Esophagus squamous epithelium (tissue), 5 donors: ENCODE measurements at regions not wholly inside any gene's neighbourhood (a gene's known extent, or its start where the extent isn't known, plus 50 kb on each side); places are given as distances from the start of the nearest gene placed in this dataset.

Source experiments
- DNase-seq: peaks from one replicate; lab custom pipeline; 2025; lab: John Stamatoyannopoulos, UW
- H3K27ac ChIP-seq, 4 donors: fragments of 200-600 bp; sonication (generic); one replicate each; pipeline ENCODE4 v1.5.1; 2016 to 2019; ENCODE audit warnings: mild to moderate bottlenecking in 1 of 4
- H3K27me3 ChIP-seq, 4 donors: fragments of 200-600 bp; sonication (generic); 1 replicate in 3 of 4; 2 replicates in 1 of 4; pipeline versions ENCODE4 v1.5.1 to v1.6.0; 2017 to 2021; ENCODE audit warnings: antibody characterized with exemption in 1 of 4
- H3K36me3 ChIP-seq, 3 donors: fragments of 200-600 bp; sonication (generic); one replicate each; pipeline ENCODE4 v1.5.1; 2016 to 2019
- H3K4me1 ChIP-seq, 3 donors: fragments of 200-600 bp; sonication (generic); one replicate each; pipeline ENCODE4 v1.5.1; 2017 to 2019
- H3K4me3 ChIP-seq, 4 donors: fragments of 200-600 bp; sonication (generic); 1 replicate in 3 of 4; 2 replicates in 1 of 4; pipeline ENCODE4 v1.5.1; 2016 to 2019; ENCODE audit warnings: mild to moderate bottlenecking in 2 of 4, moderate library complexity in 1 of 4
- H3K9me3 ChIP-seq, 3 donors: fragments of 200-600 bp; sonication (generic); one replicate each; pipeline ENCODE4 v1.5.1; 2016 to 2019
- POLR2A ChIP-seq, 4 donors: fragments of 450-650 bp; IDR thresholded peaks; one replicate each; pipeline ENCODE4 v1.6.1; 2017; ENCODE audit warnings: antibody characterized with exemption in 4 of 4, mild to moderate bottlenecking in 4 of 4, moderate library complexity in 3 of 4
- WGBS, 2 donors: methylation state at CpG; one replicate each; pipeline ENCODE4 v1.1.5; 2018; 5-methylcytosine and 5-hydroxymethylcytosine counted together
- intact Hi-C: fragments of 100-400 bp; cut with DNase I; formaldehyde crosslinking; loops from one replicate; pipeline ENCODE4 v1.15.0; 2022
- TF ChIP-seq, protein P1 (sequence below), 6 experiments: fragments of 450-650 bp in 4 of 6; fragments of 200-600 bp in 2 of 6; sonication (generic) in 2 of 6; IDR thresholded peaks; one replicate each; pipeline ENCODE4 v1.5.1; 2016 to 2019; ENCODE audit warnings: antibody characterized with exemption in 6 of 6, mild to moderate bottlenecking in 4 of 6, moderate library complexity in 4 of 6
- donor health status: DM: yes; HTN: yes; CAD: no.

DNA sequence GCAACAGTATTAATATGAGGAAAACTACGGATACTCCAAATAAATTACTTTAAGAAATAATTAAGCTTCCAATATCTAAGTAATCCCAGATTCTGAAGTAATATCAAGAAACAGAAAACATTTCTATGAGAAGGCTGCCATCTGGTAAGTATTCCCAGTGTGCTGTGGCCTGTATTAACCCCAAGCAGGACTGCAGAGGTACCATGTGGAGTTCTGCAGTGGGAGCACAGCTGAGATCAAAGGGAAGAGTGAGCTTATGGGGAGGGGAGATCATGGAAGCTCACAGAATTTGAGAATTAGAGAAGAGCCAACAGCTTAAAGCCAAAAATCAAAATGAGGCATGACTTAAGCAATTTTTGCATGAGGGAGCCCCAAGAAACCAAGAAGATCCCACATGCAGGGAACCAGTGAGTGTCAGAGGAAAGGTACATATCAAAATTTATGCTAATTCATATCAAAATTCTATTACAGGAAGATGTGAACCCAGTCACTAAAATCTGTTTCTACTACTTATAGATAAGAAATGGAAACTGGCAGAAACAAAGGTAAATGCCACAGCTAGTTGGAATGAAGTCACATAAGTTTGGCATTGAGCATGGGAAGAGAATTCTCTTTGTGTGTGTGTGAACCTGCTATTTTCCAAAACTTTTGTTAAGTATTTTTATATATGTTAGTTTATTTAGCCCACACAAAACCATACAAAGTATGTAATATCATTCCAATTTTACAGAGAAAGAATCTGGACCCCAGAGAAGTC is 62.6 kb upstream of the KITLG start:
- DNase-seq: no peak
- 81 to 90% methylated on average over 1 of the region's 1 CpG for WGBS, 2 donors
- no peak for TF ChIP-seq POLR2A (IDR thresholded peaks at IDR 0.05)
- TF ChIP-seq, protein P1, sequence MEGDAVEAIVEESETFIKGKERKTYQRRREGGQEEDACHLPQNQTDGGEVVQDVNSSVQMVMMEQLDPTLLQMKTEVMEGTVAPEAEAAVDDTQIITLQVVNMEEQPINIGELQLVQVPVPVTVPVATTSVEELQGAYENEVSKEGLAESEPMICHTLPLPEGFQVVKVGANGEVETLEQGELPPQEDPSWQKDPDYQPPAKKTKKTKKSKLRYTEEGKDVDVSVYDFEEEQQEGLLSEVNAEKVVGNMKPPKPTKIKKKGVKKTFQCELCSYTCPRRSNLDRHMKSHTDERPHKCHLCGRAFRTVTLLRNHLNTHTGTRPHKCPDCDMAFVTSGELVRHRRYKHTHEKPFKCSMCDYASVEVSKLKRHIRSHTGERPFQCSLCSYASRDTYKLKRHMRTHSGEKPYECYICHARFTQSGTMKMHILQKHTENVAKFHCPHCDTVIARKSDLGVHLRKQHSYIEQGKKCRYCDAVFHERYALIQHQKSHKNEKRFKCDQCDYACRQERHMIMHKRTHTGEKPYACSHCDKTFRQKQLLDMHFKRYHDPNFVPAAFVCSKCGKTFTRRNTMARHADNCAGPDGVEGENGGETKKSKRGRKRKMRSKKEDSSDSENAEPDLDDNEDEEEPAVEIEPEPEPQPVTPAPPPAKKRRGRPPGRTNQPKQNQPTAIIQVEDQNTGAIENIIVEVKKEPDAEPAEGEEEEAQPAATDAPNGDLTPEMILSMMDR (IDR thresholded peaks at IDR 0.05): no peak
- Histone ChIP-seq H3K4me3 (no peak overlapping the region), H3K36me3 (no peaks in the 10 kb centered on the region), H3K9me3 (no peaks in the 10 kb centered on the region), H3K27ac (no peak overlapping the region), H3K27me3 (no peaks in the 10 kb centered on the region), H3K4me1 (peaks cover 0 to 34% (median 5%) of the 10 kb centered on the region in 3 donors)
- intact Hi-C loops: no loop called here

DNA sequence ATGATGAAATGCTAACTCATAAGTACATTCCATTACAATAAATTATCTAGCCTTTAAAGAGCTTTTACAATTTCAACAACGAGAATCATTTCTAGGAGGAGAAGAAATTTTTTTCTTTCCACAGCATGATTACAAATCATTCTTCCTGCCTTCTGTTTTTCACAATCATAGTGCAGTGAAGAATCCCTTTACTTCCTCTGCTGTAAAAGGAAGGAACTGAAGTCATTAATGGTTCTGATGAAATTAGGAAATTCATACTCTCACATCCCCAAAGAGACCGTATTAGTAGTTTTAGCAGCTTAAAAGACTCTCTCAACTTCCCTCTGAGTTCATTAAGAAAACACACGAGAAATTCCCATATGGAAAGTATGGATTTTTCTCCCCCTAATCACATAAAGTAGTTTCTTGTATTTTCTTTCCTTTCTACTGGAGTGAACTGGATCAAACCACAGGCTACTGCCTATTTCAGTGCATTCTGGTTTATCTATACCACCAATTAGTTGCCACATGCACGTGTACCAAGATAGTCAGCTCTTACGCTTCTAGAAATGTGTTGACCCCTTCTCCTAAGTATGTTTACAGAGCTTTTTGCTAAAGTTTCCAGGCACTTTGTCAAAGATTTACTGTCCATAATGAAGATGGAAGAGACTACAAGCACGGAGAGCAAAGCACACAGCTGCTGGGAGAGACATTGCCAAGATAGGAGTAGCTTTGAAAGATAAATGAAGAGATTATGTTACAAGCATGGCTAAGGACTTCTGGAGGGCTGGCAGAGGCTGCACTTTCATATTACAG is 58.9 kb upstream of the KITLG start:
- Histone ChIP-seq H3K4me3 (peak overlapping the region in 1 of 4 donors; percentile 10), H3K27ac (peak overlapping the region in 3 of 4 donors; percentile 40 to 73 (median 45)), H3K4me1 (peaks cover 0 to 19% (median 5%) of the 10 kb centered on the region in 3 donors), H3K36me3 (no peaks in the 10 kb centered on the region), H3K27me3 (no peaks in the 10 kb centered on the region), H3K9me3 (no peaks in the 10 kb centered on the region)
- intact Hi-C loops: no loop called here
- WGBS, 2 donors: 34 to 50% methylated on average over 6 of the region's 6 CpGs
- TF ChIP-seq POLR2A (IDR thresholded peaks at IDR 0.05): no peak
- TF ChIP-seq, protein P1 (IDR thresholded peaks at IDR 0.05): no peak
- no peak for DNase-seq

DNA sequence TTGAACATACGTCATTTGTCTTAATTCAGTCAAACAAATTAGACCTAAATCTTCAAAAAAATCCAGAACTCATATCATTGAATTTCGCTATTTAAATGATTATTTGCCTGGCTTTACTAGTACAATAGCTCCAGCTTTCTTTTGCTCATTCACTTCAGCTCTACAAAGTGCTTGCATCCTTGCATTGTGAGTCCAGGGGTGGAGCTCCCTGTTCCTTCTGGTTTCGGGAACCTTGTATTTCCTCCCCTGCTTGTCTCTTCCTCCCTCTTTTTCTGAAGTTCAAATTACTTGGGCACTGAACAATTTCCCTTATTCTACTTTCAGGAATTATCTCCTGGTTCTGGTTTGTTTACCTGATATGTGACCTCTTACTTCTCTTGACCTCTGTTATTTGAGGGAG is 58.1 kb upstream of the KITLG start:
- Histone ChIP-seq H3K27ac (peak overlapping the region in 2 of 4 donors; percentile 40 to 73), H3K27me3 (no peaks in the 10 kb centered on the region), H3K4me1 (peaks cover 0 to 19% (median 5%) of the 10 kb centered on the region in 3 donors), H3K4me3 (no peak overlapping the region), H3K9me3 (no peaks in the 10 kb centered on the region), H3K36me3 (no peaks in the 10 kb centered on the region)
- intact Hi-C loops: no loop called here
- TF ChIP-seq, protein P1 (IDR thresholded peaks at IDR 0.05): no peak
- TF ChIP-seq POLR2A (IDR thresholded peaks at IDR 0.05): no peak
- 77 to 79% methylated on average over 3 of the region's 3 CpGs for WGBS, 2 donors
- DNase-seq: no peak

DNA sequence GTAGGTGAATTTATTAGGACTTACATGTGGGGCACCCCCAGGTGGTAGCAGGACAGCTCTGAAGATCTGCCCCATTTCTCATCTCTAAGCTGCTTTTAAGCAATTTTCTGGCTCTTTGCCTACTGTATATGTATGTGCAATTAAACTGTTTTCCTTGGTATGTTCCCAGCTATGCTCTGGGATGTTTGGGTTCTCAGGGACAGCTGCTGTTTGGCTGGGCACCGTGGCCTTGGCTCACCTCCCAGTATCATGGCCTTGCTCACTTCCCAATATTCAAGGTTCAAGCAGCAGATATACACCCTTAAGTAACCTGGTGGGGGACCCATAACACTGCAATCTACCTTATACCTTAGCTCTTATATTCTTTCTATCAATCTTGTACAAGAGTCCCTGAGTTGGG is 53.7 kb upstream of the KITLG start:
- no peaks in the 10 kb centered on the region for H3K36me3 ChIP-seq
- 40 to 69% methylated on average over 1 of the region's 1 CpG for WGBS, 2 donors
- H3K27me3 ChIP-seq: no peaks in the 10 kb centered on the region
- no peak for DNase-seq
- H3K9me3 ChIP-seq: no peaks in the 10 kb centered on the region
- TF ChIP-seq, protein P1 (IDR thresholded peaks at IDR 0.05): no peak
- no peak for TF ChIP-seq POLR2A (IDR thresholded peaks at IDR 0.05)
- H3K4me3 ChIP-seq: no peak overlapping the region
- intact Hi-C loops: no loop called here
- no peak overlapping the region for H3K27ac ChIP-seq
- peaks cover 0 to 12% (median 0%) of the 10 kb centered on the region in 3 donors for H3K4me1 ChIP-seq

DNA sequence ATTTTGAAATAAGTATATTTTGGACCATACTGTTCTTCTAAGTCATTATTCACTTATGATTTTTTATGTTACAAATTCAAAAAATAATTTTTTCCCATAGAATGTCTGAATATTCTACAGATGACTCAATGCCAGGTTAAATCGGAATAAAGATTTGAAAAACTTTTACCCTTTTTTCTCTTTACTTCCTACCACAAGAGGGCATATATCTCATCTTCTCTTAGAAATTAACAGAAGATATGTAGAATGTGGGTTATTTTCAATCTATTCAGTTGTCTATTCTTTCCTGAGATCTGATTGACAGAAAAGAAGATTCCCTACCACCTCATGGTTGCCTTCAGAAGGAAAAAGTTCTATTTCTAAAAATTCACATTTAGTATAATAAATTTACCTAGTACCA is 53.0 kb upstream of the KITLG start:
- Histone ChIP-seq H3K9me3 (no peaks in the 10 kb centered on the region), H3K36me3 (no peaks in the 10 kb centered on the region), H3K4me1 (peaks cover 0 to 6% (median 0%) of the 10 kb centered on the region in 3 donors), H3K4me3 (no peak overlapping the region), H3K27me3 (no peaks in the 10 kb centered on the region), H3K27ac (no peak overlapping the region)
- intact Hi-C loops: no loop called here
- TF ChIP-seq, protein P1 (IDR thresholded peaks at IDR 0.05): peak in 3 of 6 experiments; percentile 16 to 51 (median 34)
- TF ChIP-seq POLR2A (IDR thresholded peaks at IDR 0.05): no peak
- WGBS, 2 donors: 51 to 67% methylated on average over 1 of the region's 1 CpG
- no peak for DNase-seq
